ENCODE measurements at regions not wholly inside any gene's neighbourhood (a gene's known extent, or its start where the extent isn't known, plus 50 kb on each side); places are given as distances from the start of the nearest gene placed in this dataset.
"Not testable (repeated sequence)": the region's sequence is repeated elsewhere in the genome, so short reads cannot be mapped to it uniquely, and the experiment has no call there.

- DNase-seq: peak; percentile 33 to 39
Observed at GRCh38 chr7:27032839-27033238, 63.0 kb downstream of the HOXA1 start.

GRCh38 chr7:27031289-27032172 lies 64.3 kb downstream of the HOXA1 start:
- DNase-seq: no peak

- DNase-seq: no peak
Observed at GRCh38 chr7:27030393-27031050, 65.3 kb downstream of the HOXA1 start.

- DNase-seq: no peak
Observed at GRCh38 chr7:27025270-27025669, 70.5 kb downstream of the HOXA1 start.

GRCh38 chr7:27010068-27010467 lies 85.7 kb downstream of the HOXA1 start:
- DNase-seq: no peak

DNA sequence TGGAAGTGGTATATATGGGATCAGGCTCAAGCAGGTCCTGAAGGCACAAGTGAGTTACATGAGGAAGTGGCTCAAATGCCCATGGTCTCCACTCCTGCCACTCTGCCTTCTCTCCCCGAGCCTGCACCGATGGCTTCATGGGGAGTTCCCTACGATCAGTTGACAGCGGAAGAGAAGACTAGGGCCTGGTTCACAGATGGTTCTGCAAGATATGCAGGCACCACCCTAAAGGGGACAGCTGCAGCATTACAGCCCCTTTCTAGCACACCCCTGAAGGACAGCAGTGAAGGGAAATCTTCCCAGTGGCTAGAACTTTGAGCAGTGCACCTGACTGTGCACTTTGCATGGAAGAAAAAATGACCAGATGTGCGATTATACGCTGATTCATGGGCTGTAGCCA lies 95.3 kb downstream of the HOXA1 start:
- no peak for DNase-seq

DNA sequence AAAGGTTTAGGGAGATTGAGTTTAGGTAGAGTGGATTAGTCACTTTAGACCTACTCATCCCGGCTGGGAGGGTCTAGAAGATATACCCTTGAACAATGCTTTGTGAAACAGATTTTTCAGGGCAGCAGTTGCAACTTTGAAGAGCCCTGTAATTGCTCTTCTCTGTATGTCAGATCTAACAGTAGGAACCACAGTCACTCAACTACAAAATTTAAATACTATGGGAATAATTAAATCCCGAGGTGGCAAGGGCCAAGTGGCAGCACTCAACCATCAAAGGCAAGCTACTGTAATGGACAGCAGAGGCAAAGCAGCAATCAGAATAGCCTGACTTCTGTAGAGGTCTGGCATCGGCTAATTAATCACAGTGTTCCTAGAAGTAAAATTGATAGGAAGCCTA lies 97.5 kb downstream of the HOXA1 start:
- not testable (repeated sequence) for DNase-seq

GRCh38 chr7:26995666-26996065 lies 100.1 kb downstream of the HOXA1 start:
- no peak for DNase-seq

- DNase-seq: no peak
Observed at GRCh38 chr7:26993816-26994810, 101.7 kb downstream of the HOXA1 start.

DNA sequence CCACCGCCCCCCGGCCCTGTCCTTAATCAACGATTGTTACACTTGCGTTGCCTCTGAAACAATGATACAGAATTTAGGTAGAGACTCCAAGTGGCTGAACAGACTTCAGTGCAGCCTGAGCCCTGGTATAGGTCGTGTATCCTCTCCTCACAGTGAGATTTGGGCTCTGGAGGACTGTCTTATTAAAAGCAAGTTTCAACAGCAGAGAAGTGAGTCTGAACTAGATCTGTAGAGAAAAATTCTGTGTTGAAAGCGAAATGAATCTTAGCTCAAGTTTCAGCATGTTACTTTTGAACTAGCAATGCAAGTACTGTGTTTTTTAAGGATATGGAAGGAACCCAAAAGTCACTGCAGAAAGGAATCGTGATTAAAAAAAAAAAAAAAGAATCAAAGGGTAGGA lies 103.1 kb downstream of the HOXA1 start:
- DNase-seq: no peak

GRCh38 chr7:26991796-26992195 lies 104.0 kb downstream of the HOXA1 start:
- no peak for DNase-seq

GRCh38 chr7:26989897-26990670 lies 105.7 kb downstream of the HOXA1 start:
- DNase-seq: no peak

GRCh38 chr7:26988836-26989374 lies 106.9 kb downstream of the HOXA1 start:
- no peak for DNase-seq

- no peak for DNase-seq
Observed at GRCh38 chr7:26987338-26987737, 108.5 kb downstream of the HOXA1 start.

GRCh38 chr7:26978146-26978545 lies 113.8 kb upstream of the SKAP2 start:
- DNase-seq: no peak

- no peak for DNase-seq
Observed at GRCh38 chr7:26976840-26977239, 112.5 kb upstream of the SKAP2 start.

DNA sequence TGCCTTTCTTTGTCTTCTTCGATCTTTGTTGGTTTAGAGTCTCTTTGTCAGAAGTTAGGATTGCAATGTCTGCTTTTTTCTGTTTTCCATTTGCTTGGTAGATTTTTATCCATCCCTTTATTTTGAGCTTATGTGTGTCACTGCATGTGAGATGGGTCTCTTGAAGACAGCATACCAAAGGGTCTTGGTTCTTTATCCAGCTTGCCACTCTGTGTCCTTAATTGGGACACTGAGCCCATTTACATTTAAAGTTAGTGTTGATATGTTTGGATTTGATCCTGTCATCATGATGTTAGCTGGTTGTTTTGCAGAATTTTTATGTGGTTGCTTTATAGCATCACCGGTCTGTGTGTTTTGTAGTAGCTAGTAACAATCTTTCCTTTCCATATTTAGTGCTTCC lies 107.5 kb upstream of the SKAP2 start:
- DNase-seq: not testable (repeated sequence)

DNA sequence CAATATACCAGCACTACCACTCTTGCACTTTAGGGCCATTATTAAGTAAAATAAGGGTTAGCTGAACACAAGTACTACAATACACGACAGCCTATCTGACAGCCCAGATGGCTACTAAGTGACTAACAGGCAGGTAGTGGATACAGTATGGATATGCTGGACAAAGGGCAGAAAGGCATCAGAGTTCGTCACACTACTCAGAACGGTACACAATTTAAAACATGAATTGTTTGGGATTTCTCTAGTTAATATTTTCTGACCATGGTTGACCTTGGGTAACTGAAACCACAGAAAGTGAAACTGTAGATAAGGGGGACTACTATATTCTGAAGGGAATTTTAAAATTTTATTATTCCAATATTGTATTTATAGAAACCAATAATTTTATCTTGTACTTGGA lies 101.3 kb upstream of the SKAP2 start:
- DNase-seq: no peak

DNA sequence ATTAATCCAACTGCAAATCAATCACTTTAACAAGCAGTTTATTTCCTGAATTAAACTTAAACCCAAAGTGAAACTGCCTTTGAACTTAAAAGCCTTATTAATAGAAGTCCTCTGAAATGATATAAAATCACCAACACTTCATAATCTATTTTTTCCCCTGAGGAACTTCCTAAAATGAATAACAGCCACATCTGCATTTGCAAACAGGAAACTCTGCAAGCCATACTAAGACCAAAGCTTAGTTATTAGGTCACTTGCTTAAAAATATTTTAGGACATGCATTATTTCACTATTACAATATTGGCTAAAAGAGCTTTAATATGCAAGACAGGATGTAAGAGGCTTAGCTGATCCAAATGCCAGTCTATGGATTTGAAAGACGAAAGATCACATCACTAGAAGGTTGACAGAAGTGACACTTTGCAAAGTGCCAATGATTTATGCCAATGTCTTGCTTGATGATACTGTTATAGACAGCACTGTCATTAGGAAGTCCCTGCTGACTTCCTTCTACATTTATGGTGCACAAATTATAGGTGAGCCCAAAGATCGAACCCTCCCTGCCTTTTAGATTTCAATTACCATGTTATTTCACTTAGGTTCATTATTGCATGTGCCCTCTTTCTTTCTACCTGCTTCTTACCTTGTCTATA lies 99.9 kb upstream of the SKAP2 start:
- DNase-seq: no peak

- no peak for DNase-seq
Observed at GRCh38 chr7:26959290-26959689, 94.9 kb upstream of the SKAP2 start.

GRCh38 chr7:26958834-26959233 lies 94.4 kb upstream of the SKAP2 start:
- no peak for DNase-seq

All from NCI-H526 (cell line).